ENCODE measurements at regions not wholly inside any gene's neighbourhood (a gene's known extent, or its start where the extent isn't known, plus 50 kb on each side); places are given as distances from the start of the nearest gene placed in this dataset.

GRCh38 chrX:150199803-150200202 is 163.3 kb upstream of the MAMLD1 start:
- H2AFZ ChIP-seq (ENCODE audit: low read length), result no peak overlapping the region
- peaks cover 37% of the 10 kb centered on the region for H3K4me1 ChIP-seq (ENCODE audit: insufficient read depth, low read length)
- H3K27me3 ChIP-seq (ENCODE audit: low read length), result no peaks in the 10 kb centered on the region
- TF ChIP-seq CTCF (conservative IDR thresholded peaks at IDR 0.05; ENCODE audit: low read depth, low read length), result no peak
- TF ChIP-seq EZH2 (IDR thresholded peaks at IDR 0.05; ENCODE audit: low read length, unreplicated experiment), result no peak
- TF ChIP-seq EZH2phosphoT487 (IDR thresholded peaks at IDR 0.05; ENCODE audit: borderline replicate concordance, low read length), result no peak
- no peak for ATAC-seq
- H4K20me1 ChIP-seq (ENCODE audit: low read length), result no peaks in the 10 kb centered on the region
- intact Hi-C loops (cut with micrococcal nuclease), result loop anchor here (2.0 to 5.0 kb wide), 6 partner anchors 15 to 238 kb away; partner anchors contain the start of gene MAMLD1
- H3K4me3 ChIP-seq (ENCODE audit: low read length), result no peak overlapping the region
- H3K27ac ChIP-seq (ENCODE audit: low read length), result peak overlapping the region; percentile 87
- no peaks in the 10 kb centered on the region for H3K36me3 ChIP-seq (ENCODE audit: low read depth, low read length)
- no peaks in the 10 kb centered on the region for H3F3A ChIP-seq (ENCODE audit: low read length, unreplicated experiment)
- no TSS peak for BruUV-seq (replicated peaks)
- ChIA-PET POLR2A (ENCODE audit: unreplicated experiment) (no interaction called here), CTCF (no interaction called here)
- peak overlapping the region; percentile 64; the same call in 1 of the 2 replicates for H3K9ac ChIP-seq (ENCODE audit: low read length)
- peak; percentile 19 for DNase-seq
- no peaks in the 10 kb centered on the region for H3K79me2 ChIP-seq (ENCODE audit: low read length)
- H3K9me3 ChIP-seq (ENCODE audit: low read length), result no peaks in the 10 kb centered on the region
- H3K4me2 ChIP-seq (ENCODE audit: low read length), result no peak overlapping the region; the same call in 1 of the 2 replicates
- no peaks in the 10 kb centered on the region for H3K9me2 ChIP-seq (replicated peaks; ENCODE audit: low read length)

GRCh38 chrX:150200361-150200760 is 162.8 kb upstream of the MAMLD1 start:
- Histone ChIP-seq H3K4me3 (ENCODE audit: low read length) (no peak overlapping the region), H3K79me2 (ENCODE audit: low read length) (no peaks in the 10 kb centered on the region), H3K27me3 (ENCODE audit: low read length) (no peaks in the 10 kb centered on the region), H3K9me3 (ENCODE audit: low read length) (no peaks in the 10 kb centered on the region), H3K4me1 (ENCODE audit: insufficient read depth, low read length) (peaks cover 37% of the 10 kb centered on the region), H3K36me3 (ENCODE audit: low read depth, low read length) (no peaks in the 10 kb centered on the region), H3F3A (ENCODE audit: low read length, unreplicated experiment) (no peaks in the 10 kb centered on the region), H4K20me1 (ENCODE audit: low read length) (no peaks in the 10 kb centered on the region), H3K9ac (ENCODE audit: low read length) (peak overlapping the region; percentile 64), H3K4me2 (ENCODE audit: low read length) (peak overlapping the region; percentile 35), H3K27ac (ENCODE audit: low read length) (peak overlapping the region; percentile 87), H2AFZ (ENCODE audit: low read length) (no peak overlapping the region), H3K9me2 (replicated peaks; ENCODE audit: low read length) (no peaks in the 10 kb centered on the region)
- ChIA-PET CTCF (interaction anchor here (1.0 to 1.1 kb wide), 2 partner anchors 164 to 262 kb away, joined by 3 read pairs; partner anchors contain the start of gene EOLA2), POLR2A (ENCODE audit: unreplicated experiment) (interaction anchor here (0.6 kb wide), 1 partner anchor 35 kb away, joined by 5 read pairs; no protein-coding TSS in a partner anchor)
- ATAC-seq (peak; percentile 3), DNase-seq (no peak)
- no TSS peak for BruUV-seq (replicated peaks)
- no peak for TF ChIP-seq EZH2 (IDR thresholded peaks at IDR 0.05; ENCODE audit: low read length, unreplicated experiment)
- TF ChIP-seq EZH2phosphoT487 (IDR thresholded peaks at IDR 0.05; ENCODE audit: borderline replicate concordance, low read length), result no peak
- no peak for TF ChIP-seq CTCF (conservative IDR thresholded peaks at IDR 0.05; ENCODE audit: low read depth, low read length)
- intact Hi-C loops (cut with micrococcal nuclease), result loop anchor here (2.0 to 5.0 kb wide), 6 partner anchors 16 to 238 kb away; partner anchors contain the start of gene MAMLD1

GRCh38 chrX:150200820-150201287 is 162.3 kb upstream of the MAMLD1 start:
- Histone ChIP-seq H3K79me2 (ENCODE audit: low read length) (no peaks in the 10 kb centered on the region), H3K4me3 (ENCODE audit: low read length) (no peak overlapping the region), H3K4me2 (ENCODE audit: low read length) (peak overlapping the region; percentile 35), H3K36me3 (ENCODE audit: low read depth, low read length) (no peaks in the 10 kb centered on the region), H3K9me3 (ENCODE audit: low read length) (no peaks in the 10 kb centered on the region), H3K27me3 (ENCODE audit: low read length) (no peaks in the 10 kb centered on the region), H2AFZ (ENCODE audit: low read length) (no peak overlapping the region), H3K4me1 (ENCODE audit: insufficient read depth, low read length) (peaks cover 37% of the 10 kb centered on the region), H3K9ac (ENCODE audit: low read length) (peak overlapping the region; percentile 64), H3K9me2 (replicated peaks; ENCODE audit: low read length) (no peaks in the 10 kb centered on the region), H4K20me1 (ENCODE audit: low read length) (no peaks in the 10 kb centered on the region), H3K27ac (ENCODE audit: low read length) (peak overlapping the region; percentile 89), H3F3A (ENCODE audit: low read length, unreplicated experiment) (no peaks in the 10 kb centered on the region)
- TF ChIP-seq CTCF (conservative IDR thresholded peaks at IDR 0.05; ENCODE audit: low read depth, low read length) (no peak), EZH2 (IDR thresholded peaks at IDR 0.05; ENCODE audit: low read length, unreplicated experiment) (no peak), EZH2phosphoT487 (IDR thresholded peaks at IDR 0.05; ENCODE audit: borderline replicate concordance, low read length) (no peak)
- ATAC-seq, result peak; percentile 94
- DNase-seq, result peak; percentile 98
- BruUV-seq (replicated peaks), result no TSS peak
- intact Hi-C loops (cut with micrococcal nuclease), result loop anchor here (1.0 to 5.0 kb wide), 7 partner anchors 16 to 239 kb away; partner anchors contain the start of gene MAMLD1
- POLR2A ChIA-PET (ENCODE audit: unreplicated experiment), result interaction anchor here (0.6 kb wide), 1 partner anchor 35 kb away, joined by 5 read pairs; no protein-coding TSS in a partner anchor
- CTCF ChIA-PET, result interaction anchor here (0.7 to 1.1 kb wide), 3 partner anchors 163 to 389 kb away, joined by 3 read pairs; partner anchors contain the start of gene EOLA2

All from PC-3 (cell line).